CD4-positive, alpha-beta T cell treated with Interleukin-12 subunit alpha and Interleukin-12 subunit beta, for 1 hour (primary cell): ENCODE measurements at regions not wholly inside any gene's neighbourhood (a gene's known extent, or its start where the extent isn't known, plus 50 kb on each side); places are given as distances from the start of the nearest gene placed in this dataset.

Experiments
- DNase-seq: peaks from one replicate; pipeline ENCODE4 v3.0.0-alpha.2; 2020

DNA sequence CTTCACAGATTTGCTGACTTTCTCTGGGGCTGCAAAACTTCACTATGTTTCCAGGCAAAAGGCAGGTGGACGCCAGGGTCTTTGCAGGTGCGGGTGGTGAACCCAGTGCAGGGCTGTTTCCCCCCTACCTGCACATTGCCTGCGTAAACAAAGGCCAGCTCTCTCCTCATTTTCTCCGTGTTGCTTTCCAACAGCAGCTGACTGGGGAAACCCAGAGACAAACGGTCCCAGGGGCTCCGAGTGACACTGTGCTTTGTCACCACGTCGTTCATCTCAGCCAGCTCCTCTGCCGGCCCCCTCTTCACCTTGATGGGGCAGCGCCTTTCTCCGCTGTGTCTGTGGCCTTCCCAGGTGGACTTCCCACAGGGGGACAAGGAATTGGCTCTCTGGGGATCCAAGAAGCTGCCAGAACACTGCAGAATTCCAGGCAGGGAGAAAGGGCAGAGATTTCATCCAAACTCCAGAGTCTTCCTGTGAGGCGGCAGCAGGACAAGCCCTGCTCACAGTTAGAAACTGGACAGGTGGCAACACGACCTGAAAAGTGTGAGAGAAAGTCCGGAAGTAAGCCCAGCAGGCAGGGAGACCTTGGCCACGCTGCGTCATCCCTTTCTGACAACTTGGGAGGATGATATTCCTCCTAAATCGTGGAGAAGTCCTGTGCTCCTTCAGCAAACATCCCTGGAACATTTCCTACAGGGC, 1493.7 kb downstream of the TBC1D22A start:
- DNase-seq: no peak

DNA sequence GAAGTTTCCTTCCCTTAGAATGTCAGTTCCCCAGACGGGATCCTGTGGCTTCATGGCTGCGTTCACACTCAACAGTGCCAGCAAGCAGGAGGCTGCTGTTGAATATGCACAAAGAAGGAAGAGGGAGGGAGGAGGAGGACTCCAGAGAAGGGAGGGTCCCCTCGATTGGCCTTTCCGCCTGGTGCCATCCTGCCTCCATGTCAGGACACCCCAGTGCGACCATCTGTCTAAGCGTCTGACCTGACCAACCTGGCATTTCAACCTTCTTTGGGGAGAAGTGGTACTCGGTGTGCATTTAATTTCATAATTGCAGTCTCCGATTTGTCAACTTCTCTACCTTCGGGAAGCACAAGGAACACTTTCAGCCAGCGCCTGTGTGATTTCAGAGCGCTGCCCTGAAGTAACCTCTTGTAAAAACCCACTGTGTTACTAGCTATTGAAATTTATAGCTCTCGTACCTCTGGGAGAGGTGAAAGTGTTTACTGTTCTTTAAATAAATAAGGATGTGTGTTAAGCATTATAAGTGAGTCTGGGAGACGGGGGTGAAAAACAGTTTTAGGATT, 1491.9 kb downstream of the TBC1D22A start:
- no peak for DNase-seq

DNA sequence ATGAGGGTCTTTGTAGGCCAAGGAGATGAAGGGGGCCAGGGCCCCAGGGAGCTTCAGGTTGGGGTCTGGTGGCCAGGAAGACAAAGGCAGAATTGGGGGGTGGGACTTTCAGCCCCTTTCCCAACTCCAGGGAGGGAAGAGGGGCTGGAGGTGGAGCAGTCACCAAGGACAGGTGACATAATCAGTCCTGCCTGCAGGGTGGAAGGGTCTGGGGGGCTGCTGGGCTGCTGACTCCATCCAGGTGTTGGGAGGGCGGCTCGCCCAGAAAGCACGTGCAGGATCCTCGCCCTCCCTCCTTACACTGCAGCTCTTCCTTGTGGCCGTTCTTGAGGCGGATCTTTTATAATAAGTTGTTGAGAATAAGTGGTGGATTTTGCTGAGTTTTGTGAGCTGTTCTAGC, 1491.1 kb downstream of the TBC1D22A start:
- no peak for DNase-seq

DNA sequence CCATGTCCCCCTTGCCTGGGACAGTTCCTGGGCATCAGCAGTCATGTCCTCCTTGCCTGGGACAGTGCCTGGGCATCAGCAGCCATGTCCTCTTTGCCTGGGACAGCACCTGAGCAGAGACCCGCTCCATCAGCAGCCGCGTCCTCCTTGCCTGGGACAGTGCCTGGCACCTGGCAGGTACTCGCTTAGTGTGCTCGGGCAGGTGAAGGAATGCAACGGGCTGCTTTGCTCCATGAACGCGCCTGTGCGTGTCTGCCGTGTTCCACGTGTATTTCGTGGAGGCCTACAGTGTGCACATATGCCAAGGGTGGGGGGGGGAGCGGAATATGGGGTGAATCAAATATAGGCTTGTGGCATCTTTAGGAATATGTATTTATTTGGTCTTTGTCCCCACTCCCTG, 1490.7 kb downstream of the TBC1D22A start:
- DNase-seq: no peak

DNA sequence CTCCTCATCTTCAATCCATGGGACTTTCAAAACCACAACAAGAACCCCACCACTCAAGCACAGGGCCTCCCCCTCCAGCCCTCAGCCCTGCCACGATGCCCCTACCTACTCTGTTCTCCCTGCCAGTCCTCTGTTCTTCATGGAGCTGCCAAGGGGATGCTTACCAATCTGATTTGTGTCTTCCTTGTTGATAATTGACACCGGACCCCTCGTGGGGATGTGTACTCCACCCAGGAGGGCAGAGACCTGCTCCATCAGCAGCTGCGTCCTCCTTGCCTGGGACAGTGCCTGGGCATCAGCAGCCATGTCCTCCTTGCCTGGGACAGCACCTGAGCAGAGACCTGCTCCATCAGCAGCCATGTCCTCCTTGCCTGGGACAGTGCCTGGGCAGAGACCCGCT, 1489.2 kb downstream of the TBC1D22A start:
- no peak for DNase-seq

DNA sequence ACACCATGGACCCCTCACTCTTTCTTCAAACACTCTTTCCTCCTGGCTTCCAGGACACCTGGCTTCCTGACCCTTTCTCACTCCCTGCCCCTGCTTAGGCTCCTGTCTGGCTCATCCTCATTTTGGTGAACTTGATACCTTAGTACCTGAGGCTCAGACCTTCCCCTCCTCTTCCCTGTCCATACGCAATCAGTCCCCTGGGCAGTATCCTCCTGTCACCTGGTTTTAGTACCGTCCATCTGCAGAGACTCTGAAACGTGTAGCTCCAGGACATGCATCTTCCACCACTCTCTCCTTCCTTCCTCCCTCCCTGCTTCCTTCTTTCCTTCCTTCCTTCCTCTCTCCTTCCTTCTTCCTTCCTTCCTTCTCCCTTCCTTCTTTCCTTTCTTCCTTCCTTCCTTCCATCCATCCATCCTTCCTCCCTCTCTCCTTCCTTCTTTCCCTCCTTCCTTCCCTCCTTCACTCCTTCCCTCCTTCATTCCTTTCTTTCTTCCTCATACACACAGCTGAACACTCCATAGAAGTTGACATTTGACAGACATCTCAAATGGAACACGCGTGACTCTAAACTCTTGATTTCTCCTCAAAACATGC, 1488.6 kb downstream of the TBC1D22A start:
- DNase-seq: no peak

DNA sequence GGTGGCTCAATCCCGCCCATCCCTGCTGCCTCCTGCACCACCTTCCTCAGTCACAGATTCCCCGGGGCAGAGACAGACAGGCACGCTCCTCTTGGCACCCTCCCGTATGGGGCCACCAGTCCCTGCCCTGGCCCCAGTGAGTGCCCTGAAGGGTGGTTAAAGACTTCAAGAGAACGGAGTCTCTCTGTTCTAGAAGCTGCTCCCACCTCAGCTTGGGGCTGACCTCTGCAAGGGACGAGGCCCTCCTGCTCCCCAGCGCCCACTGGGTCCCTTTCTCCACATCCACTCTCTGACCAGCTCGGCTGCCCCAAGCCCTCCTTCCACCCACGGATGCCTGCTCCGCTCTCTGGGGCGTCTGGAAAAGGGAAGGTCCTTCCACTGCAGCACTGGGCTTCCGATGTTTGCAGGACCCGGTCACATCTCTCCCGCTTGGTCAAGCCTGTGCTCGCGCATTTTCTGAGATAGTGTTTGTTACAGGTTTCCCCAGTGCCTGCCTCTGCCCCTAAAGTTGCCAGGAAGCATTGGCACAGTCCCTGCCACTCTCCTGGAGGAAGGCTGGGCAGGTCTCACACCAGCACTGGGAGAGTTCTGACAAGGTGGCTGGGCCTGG, 1487.9 kb downstream of the TBC1D22A start:
- no peak for DNase-seq

DNA sequence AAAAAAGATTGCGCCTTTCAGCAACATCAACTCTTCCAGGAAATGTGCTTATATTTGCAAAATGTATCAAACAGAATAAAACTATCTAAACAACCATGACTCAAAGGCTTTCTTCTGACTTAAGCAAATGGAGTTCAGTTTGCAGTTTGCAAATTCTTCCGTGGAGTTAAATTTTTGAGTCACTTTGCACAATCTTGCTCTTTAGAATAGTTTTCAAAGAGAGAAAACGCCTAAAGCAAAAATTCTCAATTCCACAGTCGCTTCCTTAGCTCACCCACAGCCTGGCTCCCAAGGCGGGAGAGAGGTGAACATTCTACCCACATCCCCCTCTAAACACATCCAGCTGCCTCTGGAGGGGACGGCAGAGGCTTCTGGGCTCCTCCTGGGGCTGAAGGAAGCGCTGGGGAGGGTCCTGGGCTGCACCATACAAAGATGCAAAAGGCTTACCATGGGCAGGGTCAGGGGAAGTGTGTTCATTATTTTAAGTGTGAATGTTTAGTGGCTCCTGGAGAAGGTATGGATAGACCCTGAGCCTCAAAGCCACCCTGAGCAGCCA, 1487.3 kb downstream of the TBC1D22A start:
- no peak for DNase-seq

DNA sequence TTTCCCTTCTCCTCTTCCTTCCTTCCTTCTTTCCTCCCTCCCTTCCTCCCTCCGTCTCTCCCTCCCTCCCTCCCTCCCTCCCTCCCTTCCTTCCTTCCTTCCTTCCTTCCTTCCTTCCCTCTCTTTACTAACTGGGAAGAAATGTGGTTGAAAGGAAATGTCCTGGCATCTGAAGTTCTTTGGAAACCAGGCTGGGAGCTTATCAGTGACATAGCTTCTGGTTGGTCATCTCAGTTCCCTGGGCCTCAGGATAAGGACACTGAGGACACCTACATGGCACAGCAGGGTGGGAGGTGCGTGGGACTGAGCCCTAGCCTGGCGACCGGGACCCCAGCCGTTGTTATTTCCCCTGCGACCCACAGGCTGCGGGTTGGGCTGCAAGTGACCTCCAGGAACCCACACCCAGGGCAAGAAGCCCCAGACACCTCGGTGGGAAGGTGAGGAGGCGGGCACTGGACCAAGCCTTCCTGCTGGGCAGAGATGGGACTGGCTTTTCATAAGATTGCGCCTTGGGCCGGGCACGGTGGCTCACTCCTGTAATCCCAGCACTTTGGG, 1486.5 kb downstream of the TBC1D22A start:
- no peak for DNase-seq

DNA sequence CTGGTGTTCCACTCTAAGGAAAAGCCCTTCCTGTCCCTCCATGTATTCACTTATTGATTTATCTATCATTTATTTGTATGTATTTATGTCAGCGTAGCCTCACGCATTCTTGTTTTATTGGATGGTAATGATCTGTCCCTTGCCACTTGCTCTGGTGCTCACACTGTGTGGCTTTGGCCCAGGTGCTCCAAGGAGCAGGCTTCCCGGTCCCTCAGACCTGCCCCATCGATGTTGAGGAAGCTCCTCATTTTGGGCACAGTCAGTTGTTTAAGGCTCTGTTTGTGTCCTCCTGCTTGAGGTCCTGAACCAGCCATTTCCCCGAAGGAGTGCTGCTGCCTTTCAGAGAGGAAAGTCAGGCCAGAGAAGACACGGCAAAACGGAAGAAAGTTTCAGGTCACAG, 1485.4 kb downstream of the TBC1D22A start:
- DNase-seq: no peak

DNA sequence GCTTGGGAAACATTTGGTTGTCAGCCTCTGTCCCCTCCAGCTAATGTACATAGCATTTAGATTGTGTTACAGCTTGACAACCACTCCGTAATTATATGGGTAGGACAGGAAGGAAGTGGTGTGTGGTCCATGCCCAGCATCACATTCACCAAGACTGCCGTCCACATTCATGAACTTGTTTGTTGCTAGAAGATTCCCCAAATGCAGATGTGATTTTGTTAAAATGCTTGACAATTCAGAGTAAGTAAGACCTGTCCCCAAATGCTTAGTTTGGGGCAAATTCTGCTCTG, 1482.7 kb downstream of the TBC1D22A start:
- DNase-seq: no peak

DNA sequence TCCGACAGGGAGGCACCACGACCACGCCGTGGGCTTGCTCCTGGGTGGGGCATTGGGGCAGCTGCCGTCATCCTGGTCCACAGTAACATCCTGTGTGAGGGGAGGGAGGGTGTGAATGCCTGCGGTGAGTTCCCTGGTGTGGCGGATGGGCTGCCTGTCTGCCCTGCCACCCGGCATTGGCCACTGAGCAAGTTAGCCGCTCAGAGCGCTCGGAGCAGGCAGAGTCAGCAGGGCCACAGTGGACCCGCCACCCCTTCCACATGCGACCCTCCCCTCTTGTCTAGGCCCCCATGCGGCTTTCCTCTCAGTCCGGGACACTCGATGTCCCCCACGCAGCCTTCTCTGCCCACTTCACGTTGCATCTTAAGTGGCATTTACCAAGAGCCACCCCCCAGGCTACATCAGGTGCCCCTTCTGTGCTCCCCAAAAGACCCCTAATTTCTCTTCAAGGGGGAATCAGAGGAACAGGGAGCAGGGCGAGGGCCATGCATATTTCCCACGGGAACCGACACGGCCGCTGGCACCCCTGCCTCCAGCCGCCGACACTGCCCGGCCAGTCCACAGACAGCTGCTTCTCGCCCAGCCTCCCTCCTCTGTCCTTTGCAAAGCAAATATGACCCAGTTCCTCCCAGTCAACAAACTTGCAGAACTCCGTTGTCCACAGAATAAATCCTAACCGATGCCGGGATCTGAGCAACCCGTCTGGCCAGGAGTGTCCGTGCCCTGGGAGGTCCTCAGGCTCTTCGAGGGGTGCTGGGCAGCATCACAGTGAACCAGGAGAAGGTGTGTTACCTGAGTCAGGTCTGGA, 1482.1 kb downstream of the TBC1D22A start:
- no peak for DNase-seq

DNA sequence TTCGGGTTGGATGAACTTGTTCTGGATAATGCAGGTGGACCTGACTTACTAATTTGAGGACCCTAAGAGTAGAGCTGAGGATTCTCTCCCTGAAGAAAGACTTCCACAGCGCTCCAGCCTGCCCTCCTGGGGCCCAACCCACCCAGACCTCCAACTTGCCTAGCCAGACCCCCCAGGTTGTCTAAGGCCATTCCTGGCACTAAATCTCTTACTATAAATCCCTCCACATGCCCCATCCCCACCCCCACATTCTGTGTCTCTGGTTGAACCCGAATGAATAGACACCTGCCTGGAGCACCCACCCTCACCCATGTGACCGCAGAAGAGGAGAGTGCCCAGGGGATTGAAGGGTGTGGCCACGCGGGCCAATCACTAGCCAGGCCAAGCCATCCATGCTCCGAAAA, 1480.0 kb downstream of the TBC1D22A start:
- no peak for DNase-seq

DNA sequence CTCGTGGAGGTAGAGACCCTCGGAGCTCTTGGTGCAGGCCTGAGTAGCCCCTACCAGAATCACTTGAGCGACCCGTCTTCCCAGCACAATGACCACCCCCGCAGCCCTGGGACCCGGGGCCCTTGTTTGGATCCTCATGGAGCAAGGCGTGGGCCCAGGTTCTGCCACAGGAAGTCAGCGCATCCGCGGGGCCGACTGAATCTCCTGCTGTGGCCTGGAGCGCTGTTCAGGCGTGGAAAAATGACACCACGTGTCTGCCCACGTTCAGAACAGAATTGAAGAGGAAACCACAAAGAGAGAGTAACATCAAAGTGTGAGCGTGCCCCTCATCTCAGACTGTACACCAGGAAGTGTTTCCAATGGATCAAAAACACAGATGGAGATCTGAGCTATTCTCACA, 1479.2 kb downstream of the TBC1D22A start:
- DNase-seq: no peak

DNA sequence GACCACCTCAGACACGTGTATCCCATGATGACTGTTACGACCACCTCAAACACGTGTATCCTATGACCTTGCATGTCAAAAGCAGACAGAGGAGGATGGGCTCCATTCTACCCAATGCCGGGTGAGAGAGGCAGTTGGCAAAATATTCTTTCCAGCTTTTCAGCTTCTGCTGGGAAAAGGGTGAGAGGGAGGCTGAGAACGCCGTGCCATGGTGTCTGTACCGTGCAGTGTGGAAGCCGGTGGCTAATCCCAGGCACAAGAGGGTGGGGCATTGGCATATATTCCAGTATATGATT, 1478.4 kb downstream of the TBC1D22A start:
- no peak for DNase-seq

DNA sequence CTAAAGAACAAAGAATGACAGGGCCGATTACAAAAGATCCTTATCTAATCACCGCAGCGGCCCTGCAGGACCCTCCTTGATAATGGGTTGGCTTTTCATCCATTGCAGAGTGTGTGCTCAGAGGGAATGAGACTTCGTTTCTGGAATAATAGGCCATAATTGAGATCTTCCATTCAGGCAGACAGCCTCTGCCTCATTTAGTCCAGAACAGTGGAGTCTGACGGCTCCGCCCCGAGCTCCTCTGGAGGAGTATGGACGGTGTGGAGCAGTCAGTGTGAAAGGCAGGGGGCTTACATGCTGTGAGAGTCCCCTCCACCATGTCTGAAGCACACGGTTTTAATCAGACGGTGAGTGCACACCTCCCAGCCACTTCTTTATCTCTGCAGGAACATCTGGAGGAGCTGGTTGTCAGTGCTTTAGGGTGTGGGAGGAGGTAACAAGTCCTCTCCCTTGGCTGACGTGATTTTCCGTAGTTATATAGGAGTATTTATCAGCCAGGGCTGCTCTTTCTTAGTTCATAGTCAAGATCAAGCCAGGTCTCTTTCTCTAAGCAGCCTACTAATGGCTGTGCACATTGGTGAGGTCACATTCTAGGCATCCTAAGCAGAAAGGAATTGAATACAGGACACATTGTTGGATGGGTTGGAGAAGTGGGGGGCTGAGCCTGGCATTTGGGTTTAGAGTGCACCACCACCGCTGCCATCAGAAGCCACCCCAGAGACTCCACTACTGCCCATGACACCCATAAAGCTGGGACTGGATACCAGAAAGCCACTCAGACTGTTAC, 1477.9 kb downstream of the TBC1D22A start:
- no peak for DNase-seq

DNA sequence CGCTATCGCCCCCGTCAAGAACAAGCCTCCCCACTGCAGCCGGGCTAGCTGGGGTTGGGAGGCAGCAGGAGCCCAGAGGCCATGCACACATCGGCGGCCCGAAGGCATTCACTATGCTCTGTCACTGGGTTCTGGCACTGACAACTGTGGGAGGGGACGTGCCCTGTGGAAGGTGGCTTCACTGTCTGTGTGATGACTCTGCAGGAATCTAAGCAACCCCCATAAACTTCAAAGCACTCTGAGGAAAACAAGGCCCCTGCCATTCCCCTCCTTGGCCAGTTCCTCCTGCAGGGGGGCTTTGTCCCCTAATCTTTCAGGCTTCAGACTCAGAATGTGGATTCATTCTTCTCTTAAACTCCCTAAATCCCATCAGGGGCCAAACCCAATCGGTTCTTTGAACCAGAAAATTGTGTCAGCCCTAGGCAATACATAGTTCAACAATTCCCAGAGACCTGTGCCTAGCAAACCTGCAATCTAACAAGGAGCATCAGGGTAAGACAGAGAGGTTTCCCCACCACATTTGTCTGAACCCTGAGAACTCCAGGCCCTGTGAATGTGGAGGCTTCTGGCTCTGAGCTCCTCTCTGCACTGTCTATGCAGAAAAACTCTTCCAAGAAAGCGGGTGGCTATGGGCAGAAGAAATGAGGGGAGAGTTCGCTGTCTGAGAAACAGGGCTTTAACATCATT, 1477.2 kb downstream of the TBC1D22A start:
- no peak for DNase-seq

DNA sequence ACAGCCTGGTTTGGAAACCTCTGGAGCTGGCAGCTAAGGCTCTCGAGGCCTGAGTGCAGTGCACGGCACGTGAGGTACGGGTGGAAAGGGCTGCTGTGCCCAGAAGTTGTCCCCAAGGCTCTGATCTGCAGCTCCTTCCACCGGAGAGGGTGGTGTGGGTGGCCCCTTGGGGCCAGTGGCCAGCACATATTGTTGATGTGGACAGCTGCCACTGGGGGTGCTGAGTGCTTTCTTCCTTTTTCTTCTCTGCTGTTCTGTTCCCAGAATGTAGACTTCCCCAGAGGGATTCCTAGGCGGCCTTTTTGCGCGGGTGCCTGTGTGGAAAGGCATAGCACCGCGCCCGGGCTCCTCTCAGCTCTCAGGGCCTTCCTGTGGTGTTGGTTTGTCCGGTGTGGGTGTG, 1476.5 kb downstream of the TBC1D22A start:
- no peak for DNase-seq

DNA sequence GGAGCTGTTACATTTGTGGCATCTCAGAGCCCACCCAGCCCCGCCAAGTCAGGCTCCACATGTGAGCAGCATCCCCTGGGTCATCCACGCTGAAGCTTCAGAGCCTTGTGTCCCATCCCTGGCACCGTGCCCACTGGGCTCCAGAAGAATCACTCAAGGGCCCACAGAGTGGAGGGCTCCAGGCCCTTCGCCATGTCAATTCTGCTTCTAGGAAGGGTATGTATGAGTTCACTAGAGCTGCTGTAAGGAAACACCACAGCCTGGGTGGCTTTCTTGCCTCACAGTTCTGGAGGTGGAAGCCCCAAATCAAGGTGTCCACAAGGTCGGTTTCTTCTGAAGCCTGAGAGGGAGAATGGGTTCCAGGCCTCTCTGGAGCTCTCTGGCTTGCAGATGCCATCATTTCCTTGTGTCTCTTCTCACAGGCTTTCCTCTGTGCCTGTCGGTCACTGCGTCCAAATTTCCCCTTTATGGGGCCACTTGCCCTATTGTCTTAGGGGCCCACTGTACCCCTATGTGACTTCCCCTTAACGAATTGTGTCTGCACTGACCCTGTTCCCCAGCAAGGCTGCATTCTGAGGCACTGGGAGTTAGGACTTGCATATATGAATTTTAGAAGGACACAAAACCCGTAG, 1476.0 kb downstream of the TBC1D22A start:
- DNase-seq: no peak

DNA sequence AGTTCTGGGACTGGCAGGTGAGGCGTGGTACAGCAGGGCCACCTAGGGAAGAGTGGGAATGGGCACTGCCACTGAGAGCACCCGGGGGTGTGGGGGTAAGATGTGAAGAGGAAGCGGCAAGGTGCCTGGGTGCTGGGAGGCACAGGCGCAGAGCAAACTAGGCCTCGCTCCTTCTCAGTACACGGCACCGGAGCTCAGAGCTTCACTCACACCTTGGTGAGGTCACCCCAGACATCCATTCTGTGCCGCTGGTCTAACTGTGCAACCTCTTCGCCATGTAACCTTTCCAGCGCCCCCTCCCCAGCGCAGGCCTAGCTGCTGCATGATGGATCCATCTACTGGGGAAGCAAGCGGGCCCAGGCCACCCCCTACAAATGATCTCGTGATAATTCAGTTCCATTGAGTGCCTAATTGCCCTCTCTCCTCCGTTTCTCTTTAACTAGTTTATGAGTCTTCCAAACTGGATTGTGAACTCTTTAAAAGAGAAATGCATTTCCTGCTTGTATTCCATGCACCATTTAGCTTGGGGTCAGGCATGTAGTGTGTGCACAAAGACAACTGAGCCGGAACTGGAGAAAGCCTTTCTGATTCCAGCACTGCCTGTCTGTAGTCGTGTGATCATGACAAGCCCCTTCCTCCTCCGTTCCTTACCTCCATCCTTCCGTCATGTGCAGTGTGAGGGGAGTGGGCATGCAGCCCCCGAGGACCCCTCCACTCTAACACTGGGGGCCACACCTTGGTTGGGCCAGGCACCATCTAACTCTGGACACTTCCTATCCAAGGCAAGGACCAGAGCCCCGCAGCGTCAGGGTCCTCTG, 1475.2 kb downstream of the TBC1D22A start:
- no peak for DNase-seq
